ENCODE measurements at regions not wholly inside any gene's neighbourhood (a gene's known extent, or its start where the extent isn't known, plus 50 kb on each side); places are given as distances from the start of the nearest gene placed in this dataset.
"Not testable (repeated sequence)": the region's sequence is repeated elsewhere in the genome, so short reads cannot be mapped to it uniquely, and the experiment has no call there.

- DNase-seq (ENCODE audit: extremely low spot score): no peak
- Histone ChIP-seq H3K4me3 (ENCODE audit: low read depth, low read length) (no peak overlapping the region), H3K27ac (ENCODE audit: low read depth) (no peak overlapping the region), H3K4me1 (ENCODE audit: insufficient read depth) (no peaks in the 10 kb centered on the region), H3K36me3 (ENCODE audit: insufficient read depth) (no peaks in the 10 kb centered on the region)
- WGBS: 90% methylated on average over 11 of the region's 11 CpGs
Measured at GRCh38 chr21:21831036-21831435, 832.8 kb downstream of the NCAM2 start.

GRCh38 chr21:21845901-21846300 lies 847.7 kb downstream of the NCAM2 start:
- H3K4me3 ChIP-seq (ENCODE audit: low read depth, low read length): no peak overlapping the region
- H3K4me1 ChIP-seq (ENCODE audit: insufficient read depth): no peaks in the 10 kb centered on the region
- H3K27ac ChIP-seq (ENCODE audit: low read depth): no peak overlapping the region
- 65% methylated on average over 1 of the region's 1 CpG for WGBS
- no peaks in the 10 kb centered on the region for H3K36me3 ChIP-seq (ENCODE audit: insufficient read depth)
- no peak for DNase-seq (ENCODE audit: extremely low spot score)

- no peak overlapping the region for H3K4me3 ChIP-seq (ENCODE audit: low read depth, low read length)
- DNase-seq (ENCODE audit: extremely low spot score): no peak
Measured at GRCh38 chr21:21851205-21851604, 853.0 kb downstream of the NCAM2 start.

GRCh38 chr21:21851657-21852056 lies 853.4 kb downstream of the NCAM2 start:
- DNase-seq (ENCODE audit: extremely low spot score): no peak
- 51% methylated on average over 3 of the region's 3 CpGs for WGBS
- Histone ChIP-seq H3K36me3 (ENCODE audit: insufficient read depth) (no peaks in the 10 kb centered on the region), H3K4me3 (ENCODE audit: low read depth, low read length) (no peak overlapping the region), H3K27ac (ENCODE audit: low read depth) (no peak overlapping the region), H3K4me1 (ENCODE audit: insufficient read depth) (no peaks in the 10 kb centered on the region)

More at GRCh38 chr21:21851205-21851604, 853.0 kb downstream of the NCAM2 start:
- H3K27ac ChIP-seq (ENCODE audit: low read depth): no peak overlapping the region
- H3K36me3 ChIP-seq (ENCODE audit: insufficient read depth): no peaks in the 10 kb centered on the region
- no peaks in the 10 kb centered on the region for H3K4me1 ChIP-seq (ENCODE audit: insufficient read depth)

- DNase-seq (ENCODE audit: extremely low spot score): no peak
- Histone ChIP-seq H3K36me3 (ENCODE audit: insufficient read depth) (no peaks in the 10 kb centered on the region), H3K4me3 (ENCODE audit: low read depth, low read length) (no peak overlapping the region), H3K4me1 (ENCODE audit: insufficient read depth) (no peaks in the 10 kb centered on the region), H3K27ac (ENCODE audit: low read depth) (no peak overlapping the region)
- WGBS: 90% methylated on average over 3 of the region's 3 CpGs
Measured at GRCh38 chr21:21858502-21859334, 860.5 kb downstream of the NCAM2 start.

- Histone ChIP-seq H3K4me1 (ENCODE audit: insufficient read depth) (no peaks in the 10 kb centered on the region), H3K36me3 (ENCODE audit: insufficient read depth) (no peaks in the 10 kb centered on the region), H3K27ac (ENCODE audit: low read depth) (no peak overlapping the region), H3K4me3 (ENCODE audit: low read depth, low read length) (no peak overlapping the region)
- 18% methylated on average over 2 of the region's 2 CpGs for WGBS
- no peak for DNase-seq (ENCODE audit: extremely low spot score)
Measured at GRCh38 chr21:21860888-21861287, 862.7 kb downstream of the NCAM2 start.

- DNase-seq (ENCODE audit: extremely low spot score): no peak
- WGBS: 20% methylated on average over 4 of the region's 4 CpGs
- no peaks in the 10 kb centered on the region for H3K4me1 ChIP-seq (ENCODE audit: insufficient read depth)
- no peak overlapping the region for H3K4me3 ChIP-seq (ENCODE audit: low read depth, low read length)
- H3K36me3 ChIP-seq (ENCODE audit: insufficient read depth): no peaks in the 10 kb centered on the region
- no peak overlapping the region for H3K27ac ChIP-seq (ENCODE audit: low read depth)
Measured at GRCh38 chr21:21864321-21864840, 866.2 kb downstream of the NCAM2 start.

- Histone ChIP-seq H3K36me3 (ENCODE audit: insufficient read depth) (no peaks in the 10 kb centered on the region), H3K4me1 (ENCODE audit: insufficient read depth) (no peaks in the 10 kb centered on the region), H3K4me3 (ENCODE audit: low read depth, low read length) (no peak overlapping the region), H3K27ac (ENCODE audit: low read depth) (no peak overlapping the region)
- 51% methylated on average over 2 of the region's 2 CpGs for WGBS
- no peak for DNase-seq (ENCODE audit: extremely low spot score)
Measured at GRCh38 chr21:21897275-21897883, 899.2 kb downstream of the NCAM2 start.

GRCh38 chr21:21898801-21899200 lies 900.6 kb downstream of the NCAM2 start:
- WGBS: 88% methylated on average over 1 of the region's 1 CpG
- H3K4me1 ChIP-seq (ENCODE audit: insufficient read depth): no peaks in the 10 kb centered on the region
- H3K36me3 ChIP-seq (ENCODE audit: insufficient read depth): no peaks in the 10 kb centered on the region
- H3K4me3 ChIP-seq (ENCODE audit: low read depth, low read length): no peak overlapping the region
- no peak for DNase-seq (ENCODE audit: extremely low spot score)
- no peak overlapping the region for H3K27ac ChIP-seq (ENCODE audit: low read depth)

- 94% methylated on average over 28 of the region's 28 CpGs for WGBS
Measured at GRCh38 chr21:21902416-21902815, 904.2 kb downstream of the NCAM2 start.

GRCh38 chr21:21907271-21907670 lies 909.1 kb downstream of the NCAM2 start:
- no peak for DNase-seq (ENCODE audit: extremely low spot score)
- WGBS: 70% methylated on average over 3 of the region's 3 CpGs
- Histone ChIP-seq H3K36me3 (ENCODE audit: insufficient read depth) (no peaks in the 10 kb centered on the region), H3K27ac (ENCODE audit: low read depth) (no peak overlapping the region), H3K4me1 (ENCODE audit: insufficient read depth) (no peaks in the 10 kb centered on the region), H3K4me3 (ENCODE audit: low read depth, low read length) (no peak overlapping the region)

More at GRCh38 chr21:21902416-21902815, 904.2 kb downstream of the NCAM2 start:
- H3K36me3 ChIP-seq (ENCODE audit: insufficient read depth); H3K27ac ChIP-seq (ENCODE audit: low read depth); DNase-seq (ENCODE audit: extremely low spot score); H3K4me1 ChIP-seq (ENCODE audit: insufficient read depth); H3K4me3 ChIP-seq (ENCODE audit: low read depth, low read length): not testable (repeated sequence)

- no peak for DNase-seq (ENCODE audit: extremely low spot score)
Measured at GRCh38 chr21:21915816-21916215, 917.6 kb downstream of the NCAM2 start.

GRCh38 chr21:21921410-21922232 lies 923.4 kb downstream of the NCAM2 start:
- WGBS: 32% methylated on average over 6 of the region's 6 CpGs
- Histone ChIP-seq H3K4me1 (ENCODE audit: insufficient read depth) (no peaks in the 10 kb centered on the region), H3K4me3 (ENCODE audit: low read depth, low read length) (no peak overlapping the region), H3K36me3 (ENCODE audit: insufficient read depth) (no peaks in the 10 kb centered on the region), H3K27ac (ENCODE audit: low read depth) (no peak overlapping the region)
- DNase-seq (ENCODE audit: extremely low spot score): no peak

More at GRCh38 chr21:21915816-21916215, 917.6 kb downstream of the NCAM2 start:
- no peaks in the 10 kb centered on the region for H3K4me1 ChIP-seq (ENCODE audit: insufficient read depth)
- H3K36me3 ChIP-seq (ENCODE audit: insufficient read depth): no peaks in the 10 kb centered on the region
- H3K4me3 ChIP-seq (ENCODE audit: low read depth, low read length): no peak overlapping the region
- 70% methylated on average over 2 of the region's 2 CpGs for WGBS
- H3K27ac ChIP-seq (ENCODE audit: low read depth): no peak overlapping the region

Data from urinary bladder (tissue), 3 donors.